Chondrocyte (in vitro differentiated cells): ENCODE measurements at regions not wholly inside any gene's neighbourhood (a gene's known extent, or its start where the extent isn't known, plus 50 kb on each side); places are given as distances from the start of the nearest gene placed in this dataset.

Experiments used
- DNase-seq: peaks from one replicate; pipeline ENCODE4 v3.0.0; 2021; ENCODE audit warnings: mixed read lengths, low spot score
- H3K27ac Mint-ChIP-seq: one replicate; pipeline ENCODE4 v1.8.0; 2021; ENCODE audit warnings: mild to moderate bottlenecking, moderate library complexity, mixed read lengths; ENCODE audit not compliant: unreplicated experiment
- H3K27me3 Mint-ChIP-seq: 2 replicates; pipeline ENCODE4 v1.8.0; 2021; ENCODE audit warnings: low read depth, mixed read lengths
- H3K36me3 Mint-ChIP-seq: 2 replicates; pipeline ENCODE4 v1.8.0; 2021; ENCODE audit warnings: low read depth, mixed read lengths
- H3K4me1 Mint-ChIP-seq: 2 replicates; pipeline ENCODE4 v1.8.0; 2021; ENCODE audit warnings: low read depth, mild to moderate bottlenecking, mixed read lengths
- H3K4me3 Mint-ChIP-seq: one replicate; pipeline ENCODE4 v1.8.0; 2021; ENCODE audit warnings: mild to moderate bottlenecking, moderate library complexity, mixed read lengths; ENCODE audit not compliant: unreplicated experiment
- H3K9me3 Mint-ChIP-seq: 2 replicates; pipeline ENCODE4 v1.8.0; 2021; ENCODE audit warnings: low read depth, mixed read lengths
- TF ChIP-seq, protein P1 (sequence below): fragments of 200-600 bp; sonication (generic); IDR thresholded peaks from 2 replicates; pipeline ENCODE4 v1.5.0; 2021; ENCODE audit warnings: antibody characterized with exemption, mild to moderate bottlenecking, moderate library complexity

DNA sequence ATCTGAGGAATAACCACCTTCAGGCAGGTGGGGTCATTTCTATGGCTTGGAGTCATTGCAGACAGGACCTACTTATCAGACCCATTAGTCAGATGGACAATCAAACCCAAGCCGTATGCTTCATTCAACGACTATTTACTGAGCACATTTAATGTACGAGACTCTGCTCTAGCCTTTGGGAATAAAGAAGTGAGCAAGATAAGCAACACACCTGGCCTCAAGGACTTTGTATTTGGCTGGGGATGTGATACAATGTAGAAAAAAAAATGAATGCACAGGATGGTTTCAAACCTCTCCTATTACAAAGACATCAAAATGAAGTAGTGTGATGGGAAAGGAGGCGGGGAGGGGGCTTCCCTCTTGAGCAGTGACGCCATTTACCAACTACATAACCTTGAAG is 311.7 kb downstream of the PMP22 start:
- Mint-ChIP-seq H3K9me3 (no peaks in the 10 kb centered on the region), H3K27ac (no peak overlapping the region), H3K27me3 (no peaks in the 10 kb centered on the region), H3K4me3 (no peak overlapping the region), H3K36me3 (no peaks in the 10 kb centered on the region), H3K4me1 (peaks cover 29% of the 10 kb centered on the region)
- TF ChIP-seq, protein P1, sequence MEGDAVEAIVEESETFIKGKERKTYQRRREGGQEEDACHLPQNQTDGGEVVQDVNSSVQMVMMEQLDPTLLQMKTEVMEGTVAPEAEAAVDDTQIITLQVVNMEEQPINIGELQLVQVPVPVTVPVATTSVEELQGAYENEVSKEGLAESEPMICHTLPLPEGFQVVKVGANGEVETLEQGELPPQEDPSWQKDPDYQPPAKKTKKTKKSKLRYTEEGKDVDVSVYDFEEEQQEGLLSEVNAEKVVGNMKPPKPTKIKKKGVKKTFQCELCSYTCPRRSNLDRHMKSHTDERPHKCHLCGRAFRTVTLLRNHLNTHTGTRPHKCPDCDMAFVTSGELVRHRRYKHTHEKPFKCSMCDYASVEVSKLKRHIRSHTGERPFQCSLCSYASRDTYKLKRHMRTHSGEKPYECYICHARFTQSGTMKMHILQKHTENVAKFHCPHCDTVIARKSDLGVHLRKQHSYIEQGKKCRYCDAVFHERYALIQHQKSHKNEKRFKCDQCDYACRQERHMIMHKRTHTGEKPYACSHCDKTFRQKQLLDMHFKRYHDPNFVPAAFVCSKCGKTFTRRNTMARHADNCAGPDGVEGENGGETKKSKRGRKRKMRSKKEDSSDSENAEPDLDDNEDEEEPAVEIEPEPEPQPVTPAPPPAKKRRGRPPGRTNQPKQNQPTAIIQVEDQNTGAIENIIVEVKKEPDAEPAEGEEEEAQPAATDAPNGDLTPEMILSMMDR = no peak
- DNase-seq = no peak

DNA sequence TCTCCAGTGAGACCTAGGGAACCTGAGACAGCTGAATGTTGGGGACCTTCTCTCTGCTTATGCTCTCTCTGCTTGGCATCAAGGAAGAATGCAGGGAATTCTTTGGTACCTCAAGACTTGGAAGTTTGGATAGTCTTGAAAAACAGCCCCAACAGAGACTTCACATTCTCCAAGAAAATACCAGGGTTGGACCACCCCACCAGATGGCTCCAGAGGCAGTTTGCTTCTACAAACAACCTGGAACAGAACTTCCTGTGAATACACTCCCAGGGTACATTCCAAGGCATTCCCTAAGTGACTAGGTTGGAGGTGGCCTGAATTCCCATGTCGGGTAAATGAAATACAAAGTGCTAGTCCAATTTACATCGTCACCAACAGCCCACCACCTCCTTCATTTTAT is 314.4 kb downstream of the PMP22 start:
- TF ChIP-seq, protein P1 = peak; percentile 39
- no peak overlapping the region for H3K4me3 Mint-ChIP-seq
- H3K27me3 Mint-ChIP-seq = no peaks in the 10 kb centered on the region
- no peaks in the 10 kb centered on the region for H3K36me3 Mint-ChIP-seq
- no peak overlapping the region for H3K27ac Mint-ChIP-seq
- peaks cover 35% of the 10 kb centered on the region for H3K4me1 Mint-ChIP-seq
- no peak for DNase-seq
- no peaks in the 10 kb centered on the region for H3K9me3 Mint-ChIP-seq

DNA sequence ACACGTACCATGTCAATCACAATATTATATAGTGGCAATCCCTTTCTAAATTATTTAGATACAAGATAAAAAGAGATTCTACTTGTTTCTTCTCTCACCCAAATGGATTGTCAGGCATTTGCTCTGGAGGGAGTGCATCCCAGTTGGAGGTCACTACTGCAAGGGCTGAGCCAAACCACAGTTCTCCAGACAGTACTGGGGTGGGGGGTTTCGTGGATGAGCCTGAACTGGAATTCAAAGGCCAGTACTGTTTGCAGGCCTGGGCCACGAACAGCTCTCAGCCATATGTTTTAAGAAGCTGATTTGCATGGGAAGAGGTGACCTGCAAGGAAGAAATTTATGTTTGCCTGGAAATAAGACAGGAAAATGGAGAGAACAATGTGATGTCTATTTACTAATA is 314.9 kb downstream of the PMP22 start:
- Mint-ChIP-seq H3K4me1 (peaks cover 35% of the 10 kb centered on the region), H3K27me3 (no peaks in the 10 kb centered on the region), H3K27ac (no peak overlapping the region), H3K36me3 (no peaks in the 10 kb centered on the region), H3K9me3 (no peaks in the 10 kb centered on the region), H3K4me3 (no peak overlapping the region)
- no peak for DNase-seq
- TF ChIP-seq, protein P1 = no peak

DNA sequence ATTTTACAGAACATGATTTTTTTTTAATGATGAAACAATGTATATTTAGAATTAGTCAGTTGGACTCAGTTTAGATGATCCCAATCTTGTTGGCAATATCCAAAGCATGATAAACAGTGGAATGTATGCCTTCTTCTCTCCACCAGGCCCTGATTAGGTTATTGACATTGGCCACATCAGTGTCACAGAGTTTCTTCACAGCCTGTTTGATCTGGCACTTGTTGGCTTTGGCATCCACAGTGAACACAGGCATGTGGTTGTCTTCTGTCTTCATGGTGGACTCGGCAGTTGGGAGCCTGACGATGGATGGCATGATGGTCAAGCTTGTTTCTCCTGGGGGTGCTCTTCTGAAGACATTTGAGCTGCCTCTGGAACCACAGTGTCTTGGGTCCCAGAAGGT is 317.5 kb downstream of the PMP22 start:
- TF ChIP-seq, protein P1 = no peak
- DNase-seq = no peak
- peaks cover 37% of the 10 kb centered on the region for H3K4me1 Mint-ChIP-seq
- no peaks in the 10 kb centered on the region for H3K9me3 Mint-ChIP-seq
- H3K27me3 Mint-ChIP-seq = no peaks in the 10 kb centered on the region
- H3K27ac Mint-ChIP-seq = no peak overlapping the region
- no peak overlapping the region for H3K4me3 Mint-ChIP-seq
- no peaks in the 10 kb centered on the region for H3K36me3 Mint-ChIP-seq

DNA sequence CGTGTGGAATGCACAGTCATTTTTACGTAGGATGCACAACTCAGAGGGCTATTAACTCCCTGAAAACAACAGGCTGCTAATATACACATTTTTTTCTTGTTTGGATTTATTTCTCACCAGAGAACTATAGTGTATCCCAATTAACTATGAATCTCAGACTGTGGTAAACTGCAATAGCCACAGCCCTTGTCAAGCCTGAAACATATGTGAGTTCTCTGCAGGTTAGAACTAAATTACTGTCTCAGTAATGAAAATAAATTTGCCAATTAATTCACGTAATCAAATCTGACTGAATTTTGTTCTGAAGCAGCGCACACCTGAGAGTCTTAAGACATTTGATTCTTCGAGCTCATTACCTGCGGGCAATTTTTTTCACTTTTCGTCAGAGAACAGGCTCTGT is 318.6 kb downstream of the PMP22 start:
- H3K36me3 Mint-ChIP-seq = no peaks in the 10 kb centered on the region
- H3K9me3 Mint-ChIP-seq = no peaks in the 10 kb centered on the region
- DNase-seq = no peak
- H3K27me3 Mint-ChIP-seq = no peaks in the 10 kb centered on the region
- peaks cover 45% of the 10 kb centered on the region for H3K4me1 Mint-ChIP-seq
- no peak overlapping the region for H3K4me3 Mint-ChIP-seq
- no peak overlapping the region for H3K27ac Mint-ChIP-seq
- TF ChIP-seq, protein P1 = no peak
